RPMI8226 (cell line): ENCODE measurements at regions not wholly inside any gene's neighbourhood (a gene's known extent, or its start where the extent isn't known, plus 50 kb on each side); places are given as distances from the start of the nearest gene placed in this dataset.
"Not testable (repeated sequence)": the region's sequence is repeated elsewhere in the genome, so short reads cannot be mapped to it uniquely, and the experiment has no call there.

Experiments used
- DNase-seq: peaks from one replicate; pipeline ENCODE4 v3.0.0-alpha.2; 2015

GRCh38 chr12:70070494-70071007 is 172.7 kb upstream of the CNOT2 start:
- DNase-seq: no peak

GRCh38 chr12:70074510-70074909 is 168.7 kb upstream of the CNOT2 start:
- no peak for DNase-seq

- no peak for DNase-seq
These were observed 165.8 kb upstream of the CNOT2 start for GRCh38 chr12:70077441-70077840.

- no peak for DNase-seq
These were observed 165.1 kb upstream of the CNOT2 start for GRCh38 chr12:70078161-70078560.

- DNase-seq: no peak
These were observed 162.7 kb upstream of the CNOT2 start for GRCh38 chr12:70080566-70080965.

GRCh38 chr12:70082997-70083676 is 160.1 kb upstream of the CNOT2 start:
- DNase-seq: no peak

GRCh38 chr12:70083677-70084020 is 159.6 kb upstream of the CNOT2 start:
- no peak for DNase-seq

- not testable (repeated sequence) for DNase-seq
These were observed 156.9 kb upstream of the CNOT2 start for GRCh38 chr12:70086372-70086771.

GRCh38 chr12:70091021-70091521 is 152.2 kb upstream of the CNOT2 start:
- DNase-seq: no peak

GRCh38 chr12:70094467-70094866 is 148.8 kb upstream of the CNOT2 start:
- no peak for DNase-seq

- no peak for DNase-seq
These were observed 146.3 kb upstream of the CNOT2 start for GRCh38 chr12:70096759-70097410.

- DNase-seq: no peak
These were observed 142.2 kb upstream of the CNOT2 start for GRCh38 chr12:70101064-70101463.

- no peak for DNase-seq
These were observed 136.9 kb upstream of the CNOT2 start for GRCh38 chr12:70106347-70106746.

GRCh38 chr12:70110085-70110484 is 133.1 kb upstream of the CNOT2 start:
- no peak for DNase-seq

GRCh38 chr12:70117670-70118069 is 125.6 kb upstream of the CNOT2 start:
- DNase-seq: no peak

- DNase-seq: no peak
These were observed 122.3 kb upstream of the CNOT2 start for GRCh38 chr12:70120970-70121369.

- no peak for DNase-seq
These were observed 121.7 kb upstream of the CNOT2 start for GRCh38 chr12:70121562-70121961.

GRCh38 chr12:70122804-70123203 is 120.4 kb upstream of the CNOT2 start:
- no peak for DNase-seq

- DNase-seq: no peak
These were observed 94.2 kb upstream of the CNOT2 start for GRCh38 chr12:70149013-70149412.

GRCh38 chr12:70149665-70150064 is 93.6 kb upstream of the CNOT2 start:
- DNase-seq: no peak

GRCh38 chr12:70150230-70150629 is 93.0 kb upstream of the CNOT2 start:
- no peak for DNase-seq

- DNase-seq: no peak
These were observed 91.2 kb upstream of the CNOT2 start for GRCh38 chr12:70151993-70152392.

- DNase-seq: no peak
These were observed 89.1 kb upstream of the CNOT2 start for GRCh38 chr12:70154087-70154638.

- DNase-seq: peak; percentile 12
These were observed 88.2 kb upstream of the CNOT2 start for GRCh38 chr12:70154960-70155589.
